ENCODE measurements at regions not wholly inside any gene's neighbourhood (a gene's known extent, or its start where the extent isn't known, plus 50 kb on each side); places are given as distances from the start of the nearest gene placed in this dataset.

DNA sequence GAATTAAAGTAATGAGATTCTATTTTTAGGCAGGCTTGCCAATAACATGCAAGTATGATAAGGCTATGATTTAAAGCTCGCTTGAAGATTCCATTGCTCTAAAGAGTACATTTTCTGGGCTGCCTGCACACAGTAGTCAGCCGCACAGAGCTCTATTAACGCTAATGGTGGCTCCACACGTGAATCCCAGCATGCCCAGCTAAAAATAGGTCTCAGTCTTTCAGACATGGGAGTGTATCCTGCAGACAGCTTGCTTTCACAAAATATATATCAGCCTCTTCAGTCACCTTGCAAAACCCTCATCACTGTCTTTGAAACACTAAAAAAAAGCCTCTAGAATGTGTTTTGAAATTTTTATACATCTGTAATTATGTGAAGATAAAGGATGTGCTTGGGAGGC lies 418.1 kb downstream of the MTX2 start:
- no peak for DNase-seq (ENCODE audit: insufficient read length, low spot score, missing footprints)
- Histone ChIP-seq H4K20me1 (ENCODE audit: insufficient read depth, low read length) (no peaks in the 10 kb centered on the region), H3K4me2 (ENCODE audit: insufficient read depth, low read length) (no peak overlapping the region), H3K4me3 (ENCODE audit: insufficient read depth, low read length) (no peak overlapping the region), H3K9me3 (ENCODE audit: low read depth, low read length) (no peaks in the 10 kb centered on the region), H3K4me1 (ENCODE audit: insufficient read depth, low read length) (peaks cover 3% of the 10 kb centered on the region), H3K79me2 (ENCODE audit: insufficient read depth, low read length) (no peaks in the 10 kb centered on the region), H3K36me3 (ENCODE audit: insufficient read depth, low read length) (no peaks in the 10 kb centered on the region), H3K27ac (ENCODE audit: low read depth, low read length) (no peak overlapping the region), H2AFZ (ENCODE audit: low read length) (no peak overlapping the region), H3K27me3 (ENCODE audit: insufficient read depth, low read length) (peaks cover 2% of the 10 kb centered on the region)
- no peak for TF ChIP-seq CTCF (IDR thresholded peaks at IDR 0.05; ENCODE audit: extremely low read depth, low read depth, low read length)

GRCh38 chr2:176687944-176688343 lies 418.7 kb downstream of the MTX2 start:
- Histone ChIP-seq H3K4me2 (ENCODE audit: insufficient read depth, low read length) (no peak overlapping the region), H3K4me1 (ENCODE audit: insufficient read depth, low read length) (no peaks in the 10 kb centered on the region), H3K79me2 (ENCODE audit: insufficient read depth, low read length) (no peaks in the 10 kb centered on the region), H3K4me3 (ENCODE audit: insufficient read depth, low read length) (no peak overlapping the region), H3K9me3 (ENCODE audit: low read depth, low read length) (no peaks in the 10 kb centered on the region), H4K20me1 (ENCODE audit: insufficient read depth, low read length) (no peaks in the 10 kb centered on the region), H3K36me3 (ENCODE audit: insufficient read depth, low read length) (no peaks in the 10 kb centered on the region), H3K27me3 (ENCODE audit: insufficient read depth, low read length) (peaks cover 2% of the 10 kb centered on the region), H2AFZ (ENCODE audit: low read length) (no peak overlapping the region), H3K27ac (ENCODE audit: low read depth, low read length) (no peak overlapping the region)
- TF ChIP-seq CTCF (IDR thresholded peaks at IDR 0.05; ENCODE audit: extremely low read depth, low read depth, low read length) = no peak
- no peak for DNase-seq (ENCODE audit: insufficient read length, low spot score, missing footprints)

DNA sequence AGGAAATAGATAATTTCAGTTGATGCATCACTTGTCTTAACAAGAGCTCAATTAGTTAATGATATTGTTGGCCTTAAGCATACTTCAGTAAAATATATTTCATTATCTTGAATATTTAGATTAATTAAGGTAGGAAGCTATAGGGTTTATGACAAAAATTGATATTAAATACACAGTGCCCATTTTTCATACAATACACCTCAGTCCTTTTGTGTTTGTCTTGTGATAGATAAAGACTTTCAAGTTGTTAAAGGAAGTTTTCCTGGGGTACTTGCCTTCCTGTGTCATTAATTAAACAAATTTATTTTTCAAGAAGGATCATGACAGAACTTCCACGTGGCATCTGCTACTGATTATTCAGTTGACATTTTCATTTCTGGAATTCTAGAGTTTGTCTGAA lies 420.5 kb downstream of the MTX2 start:
- no peak overlapping the region for H3K4me2 ChIP-seq (ENCODE audit: insufficient read depth, low read length)
- H3K4me1 ChIP-seq (ENCODE audit: insufficient read depth, low read length) = no peaks in the 10 kb centered on the region
- no peak for DNase-seq (ENCODE audit: insufficient read length, low spot score, missing footprints)
- H3K27ac ChIP-seq (ENCODE audit: low read depth, low read length) = no peak overlapping the region
- peaks cover 2% of the 10 kb centered on the region for H3K27me3 ChIP-seq (ENCODE audit: insufficient read depth, low read length)
- no peak for TF ChIP-seq CTCF (IDR thresholded peaks at IDR 0.05; ENCODE audit: extremely low read depth, low read depth, low read length)
- no peaks in the 10 kb centered on the region for H3K9me3 ChIP-seq (ENCODE audit: low read depth, low read length)
- H3K36me3 ChIP-seq (ENCODE audit: insufficient read depth, low read length) = no peaks in the 10 kb centered on the region
- no peaks in the 10 kb centered on the region for H4K20me1 ChIP-seq (ENCODE audit: insufficient read depth, low read length)
- H3K79me2 ChIP-seq (ENCODE audit: insufficient read depth, low read length) = no peaks in the 10 kb centered on the region
- H2AFZ ChIP-seq (ENCODE audit: low read length) = no peak overlapping the region
- H3K4me3 ChIP-seq (ENCODE audit: insufficient read depth, low read length) = no peak overlapping the region

DNA sequence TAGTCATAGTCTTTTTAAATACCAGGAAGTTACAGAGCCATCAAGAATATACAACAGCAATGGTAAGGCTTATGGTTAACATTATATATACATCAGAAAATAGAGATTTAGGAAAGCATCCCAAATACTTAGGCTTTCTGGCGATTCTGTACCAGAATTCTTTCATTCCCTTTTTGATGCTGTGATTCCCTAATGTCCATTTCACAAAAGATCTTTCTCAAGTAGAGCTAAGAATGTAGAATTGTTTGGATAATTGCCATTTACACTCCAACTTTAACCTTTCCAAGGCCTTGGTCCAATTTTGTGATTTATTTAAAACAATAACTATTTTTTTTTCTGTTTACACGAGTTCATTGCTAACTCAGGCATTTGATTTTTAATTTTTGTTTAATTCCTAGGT lies 422.2 kb downstream of the MTX2 start:
- Histone ChIP-seq H3K36me3 (ENCODE audit: insufficient read depth, low read length) (no peaks in the 10 kb centered on the region), H3K9me3 (ENCODE audit: low read depth, low read length) (no peaks in the 10 kb centered on the region), H3K4me3 (ENCODE audit: insufficient read depth, low read length) (no peak overlapping the region), H3K4me2 (ENCODE audit: insufficient read depth, low read length) (no peak overlapping the region), H3K79me2 (ENCODE audit: insufficient read depth, low read length) (no peaks in the 10 kb centered on the region), H3K4me1 (ENCODE audit: insufficient read depth, low read length) (no peaks in the 10 kb centered on the region), H3K27ac (ENCODE audit: low read depth, low read length) (no peak overlapping the region), H3K27me3 (ENCODE audit: insufficient read depth, low read length) (no peaks in the 10 kb centered on the region), H4K20me1 (ENCODE audit: insufficient read depth, low read length) (no peaks in the 10 kb centered on the region), H2AFZ (ENCODE audit: low read length) (no peak overlapping the region)
- DNase-seq (ENCODE audit: insufficient read length, low spot score, missing footprints) = no peak
- TF ChIP-seq CTCF (IDR thresholded peaks at IDR 0.05; ENCODE audit: extremely low read depth, low read depth, low read length) = no peak
